HepG2 (cell line): ENCODE measurements at regions not wholly inside any gene's neighbourhood (a gene's known extent, or its start where the extent isn't known, plus 50 kb on each side); places are given as distances from the start of the nearest gene placed in this dataset.

Experiments used
- ATAC-seq: fragments of 200-7000 bp; cut with Tn5 transposase; 3 replicates; pipeline ENCODE4 v1.9.1; 2020; ENCODE audit warnings: mild to moderate bottlenecking, moderate library complexity
- BruUV-seq: library from RNA; stranded (reverse); fragments of 400-500 nt; replicated peaks from 2 replicates; lab custom pipeline; 2021; lab: Mats Ljungman, UMichigan
- CTCF ChIA-PET: fragments of 300-600 bp; formaldehyde crosslinking; extraction: SDS; loops from one replicate; lab custom pipeline; 2021; ENCODE audit warnings: low total read pairs, inconsistent platforms, low intra/inter-chr PET ratio; lab: Yijun Ruan, JAX
- POLR2A ChIA-PET: fragments of 350-600 bp; sonication (Branson Sonifier 250); formaldehyde crosslinking; loops from one replicate; lab custom pipeline; 2020; ENCODE audit warnings: antibody characterized with exemption, inconsistent platforms; lab: Yijun Ruan, JAX
- DNase-seq: peaks from one replicate; pipeline ENCODE4 v3.0.0-alpha.2; 2015; ENCODE audit warnings: low spot score
- FAIRE-seq: peaks from 3 replicates; lab custom pipeline; 2011; peaks lifted over from hg19 to GRCh38; lab: Jason Lieb, UNC
- H2AFZ ChIP-seq: one replicate; pipeline ENCODE4 v1.6.1; 2011; ENCODE audit warnings: low read length, inconsistent platforms
- H3K27ac ChIP-seq: fragments of 300-600 bp; 3 replicates; pipeline ENCODE4 v1.8.0; 2011; ENCODE audit warnings: mixed run types, mild to moderate bottlenecking, mixed read lengths, low read length, inconsistent platforms; ENCODE audit not compliant: insufficient read depth; ENCODE audit errors: extremely low read length
- H3K27me3 ChIP-seq, 2 experiments: fragments of 200-600 bp in 1 of 2; 2 replicates in 1 of 2; 3 replicates in 1 of 2; pipeline versions ENCODE4 v1.6.0 to v1.8.0; 2011; ENCODE audit warnings: low read length in 2 of 2, mild to moderate bottlenecking in 2 of 2, moderate library complexity in 2 of 2, inconsistent platforms in 1 of 2; ENCODE audit not compliant: insufficient read depth in 2 of 2, control insufficient read depth in 1 of 2
- H3K36me3 ChIP-seq, 2 experiments: fragments of 200-600 bp in 1 of 2; replicated peaks in 1 of 2; 2 replicates in 1 of 2; 3 replicates in 1 of 2; pipeline versions ENCODE4 v1.5.1 to v1.8.0; 2011; ENCODE audit warnings: low read length in 2 of 2, inconsistent platforms in 1 of 2; ENCODE audit not compliant: insufficient read depth in 2 of 2, control insufficient read depth in 1 of 2
- H3K4me1 ChIP-seq: 2 replicates; pipeline ENCODE4 v1.5.1; 2012; ENCODE audit warnings: low read length, inconsistent platforms; ENCODE audit not compliant: insufficient read depth
- H3K4me2 ChIP-seq: 2 replicates; pipeline ENCODE4 v1.6.0; 2011; ENCODE audit warnings: low read depth, low read length, inconsistent platforms
- H3K4me3 ChIP-seq, 3 experiments: fragments of 200-600 bp in 1 of 3; sonication (generic), shearing (Covaris generic) in 1 of 3; replicated peaks in 1 of 3; 2 replicates each; pipeline ENCODE4 v1.5.1; 2011 to 2016; ENCODE audit warnings: low read length in 3 of 3, inconsistent platforms in 2 of 3, low read depth in 2 of 3, mild to moderate bottlenecking in 2 of 3, control low read depth in 1 of 3, mixed read lengths in 1 of 3; ENCODE audit not compliant: insufficient read depth in 1 of 3
- H3K79me2 ChIP-seq: one replicate; pipeline ENCODE4 v1.6.1; 2011; ENCODE audit warnings: low read length, inconsistent platforms; ENCODE audit not compliant: insufficient read depth
- H3K9ac ChIP-seq: 2 replicates; pipeline ENCODE4 v1.6.0; 2011; ENCODE audit warnings: mild to moderate bottlenecking, low read depth, low read length, inconsistent platforms; ENCODE audit not compliant: insufficient read depth
- H3K9me3 ChIP-seq: 2 replicates; pipeline ENCODE4 v1.5.1; 2012; ENCODE audit warnings: mild to moderate bottlenecking, low read length
- H4K20me1 ChIP-seq: 2 replicates; pipeline ENCODE4 v1.6.0; 2011; ENCODE audit warnings: inconsistent platforms, mild to moderate bottlenecking, low read length, moderate library complexity; ENCODE audit not compliant: insufficient read depth
- ATF1 ChIP-seq: IDR thresholded peaks from 2 replicates; pipeline ENCODE4 v1.6.1; 2016; ENCODE audit warnings: mild to moderate bottlenecking, control low read depth
- CENPT ChIP-seq: sonication (generic); formaldehyde crosslinking; IDR thresholded peaks from 2 replicates; pipeline ENCODE4 v1.8.0; 2022; ENCODE audit warnings: low read depth, mild to moderate bottlenecking, moderate library complexity, missing genetic modification reagents
- DMAP1 ChIP-seq: IDR thresholded peaks from 2 replicates; pipeline ENCODE4 v1.6.1; 2016
- ELF3 ChIP-seq: IDR thresholded peaks from 2 replicates; pipeline ENCODE4 v1.6.1; 2016; ENCODE audit warnings: missing genetic modification reagents, missing compliant biosample characterization
- HNF4G ChIP-seq, 2 experiments: sonication (generic) in 1 of 2; formaldehyde crosslinking in 1 of 2; IDR thresholded peaks; 2 replicates each; pipeline versions ENCODE4 v1.4.0 to v1.6.1; 2011 to 2020; ENCODE audit warnings: borderline replicate concordance in 2 of 2, low read depth in 2 of 2, mild to moderate bottlenecking in 2 of 2, low read length in 1 of 2, missing genetic modification reagents in 1 of 2, moderate library complexity in 1 of 2
- KDM4B ChIP-seq: sonication (generic); formaldehyde crosslinking; IDR thresholded peaks from 2 replicates; pipeline ENCODE4 v1.4.0; 2020; ENCODE audit warnings: missing genetic modification reagents
- MYC ChIP-seq: sonication (generic); formaldehyde crosslinking; IDR thresholded peaks from 2 replicates; pipeline ENCODE4 v1.9.0; 2021; ENCODE audit warnings: missing genetic modification reagents, borderline replicate concordance
- PAF1 ChIP-seq: IDR thresholded peaks from 2 replicates; pipeline ENCODE4 v1.6.1; 2016; ENCODE audit warnings: missing genetic modification reagents, missing compliant biosample characterization
- RCOR2 ChIP-seq: IDR thresholded peaks from 2 replicates; pipeline ENCODE4 v1.6.1; 2016; ENCODE audit warnings: missing biosample characterization, missing genetic modification reagents
- SETDB1 ChIP-seq: sonication (generic); formaldehyde crosslinking; IDR thresholded peaks from 2 replicates; pipeline ENCODE4 v1.5.1; 2020; ENCODE audit warnings: missing genetic modification reagents, mild to moderate bottlenecking, borderline replicate concordance
- SUZ12 ChIP-seq: fragments of 150-350 bp; IDR thresholded peaks from 2 replicates; pipeline ENCODE4 v1.6.1; 2014; ENCODE audit warnings: low read depth, low read length
- TCF7 ChIP-seq: sonication (generic); IDR thresholded peaks from 2 replicates; pipeline ENCODE4 v1.6.1; 2016; ENCODE audit warnings: antibody characterized with exemption, low read depth
- TEAD2 ChIP-seq: sonication (generic); formaldehyde crosslinking; IDR thresholded peaks from 2 replicates; pipeline ENCODE4 v1.9.0; 2021; ENCODE audit warnings: missing genetic modification reagents
- TEAD3 ChIP-seq: optimal IDR thresholded peaks from 2 replicates; pipeline ENCODE3; 2016; ENCODE audit warnings: borderline replicate concordance
- TP53 ChIP-seq: sonication (generic); formaldehyde crosslinking; conservative IDR thresholded peaks from 2 replicates; pipeline ENCODE4 v1.4.0; 2020; ENCODE audit warnings: missing genetic modification reagents
- ZFYVE20 ChIP-seq: sonication (generic); formaldehyde crosslinking; IDR thresholded peaks from 2 replicates; pipeline ENCODE4 v1.8.0; 2023; ENCODE audit warnings: low read depth, mild to moderate bottlenecking, moderate library complexity, missing genetic modification reagents, borderline replicate concordance
- ZNF367 ChIP-seq: sonication (generic); formaldehyde crosslinking; IDR thresholded peaks from 2 replicates; pipeline ENCODE4 v1.4.0; 2020; ENCODE audit warnings: missing genetic modification reagents, borderline replicate concordance
- ZNF558 ChIP-seq: sonication (generic); formaldehyde crosslinking; IDR thresholded peaks from 2 replicates; pipeline ENCODE4 v1.9.0; 2022; ENCODE audit warnings: mild to moderate bottlenecking, missing genetic modification reagents, borderline replicate concordance
- ZZZ3 ChIP-seq: sonication (generic); formaldehyde crosslinking; IDR thresholded peaks from 2 replicates; pipeline ENCODE4 v1.4.0; 2020; ENCODE audit warnings: missing genetic modification reagents, mild to moderate bottlenecking, borderline replicate concordance
- WGBS: methylation state at CpG from one replicate; pipeline ENCODE4 v1.1.6; 2017; ENCODE audit warnings: low lambda C conversion rate; 5-methylcytosine and 5-hydroxymethylcytosine counted together
- in situ Hi-C: cut with HindIII; loops from 2 replicates; pipeline ENCODE4 v1.10.0; 2017; ENCODE audit warnings: low pct_unique_long_range_greater_than_20kb; ENCODE audit not compliant: extremely low pct_ligation_motif_present
- intact Hi-C: fragments of 100-400 bp; cut with micrococcal nuclease; formaldehyde crosslinking; loops from one replicate; pipeline ENCODE4 v1.10.0; 2022; ENCODE audit not compliant: unreplicated experiment
- TF ChIP-seq, protein P1 (sequence below): sonication (generic); formaldehyde crosslinking; IDR thresholded peaks from 2 replicates; pipeline ENCODE4 v1.4.0; 2020; ENCODE audit warnings: mild to moderate bottlenecking, missing genetic modification reagents
- TF ChIP-seq, protein P2 (sequence below): sonication (generic); formaldehyde crosslinking; IDR thresholded peaks from 2 replicates; pipeline ENCODE4 v1.5.1; 2020; ENCODE audit warnings: missing genetic modification reagents, mild to moderate bottlenecking, borderline replicate concordance
- TF ChIP-seq, protein P3 (sequence below): sonication (generic); formaldehyde crosslinking; IDR thresholded peaks from 2 replicates; pipeline ENCODE4 v1.4.0; 2020; ENCODE audit warnings: low read depth, mild to moderate bottlenecking, missing genetic modification reagents

DNA sequence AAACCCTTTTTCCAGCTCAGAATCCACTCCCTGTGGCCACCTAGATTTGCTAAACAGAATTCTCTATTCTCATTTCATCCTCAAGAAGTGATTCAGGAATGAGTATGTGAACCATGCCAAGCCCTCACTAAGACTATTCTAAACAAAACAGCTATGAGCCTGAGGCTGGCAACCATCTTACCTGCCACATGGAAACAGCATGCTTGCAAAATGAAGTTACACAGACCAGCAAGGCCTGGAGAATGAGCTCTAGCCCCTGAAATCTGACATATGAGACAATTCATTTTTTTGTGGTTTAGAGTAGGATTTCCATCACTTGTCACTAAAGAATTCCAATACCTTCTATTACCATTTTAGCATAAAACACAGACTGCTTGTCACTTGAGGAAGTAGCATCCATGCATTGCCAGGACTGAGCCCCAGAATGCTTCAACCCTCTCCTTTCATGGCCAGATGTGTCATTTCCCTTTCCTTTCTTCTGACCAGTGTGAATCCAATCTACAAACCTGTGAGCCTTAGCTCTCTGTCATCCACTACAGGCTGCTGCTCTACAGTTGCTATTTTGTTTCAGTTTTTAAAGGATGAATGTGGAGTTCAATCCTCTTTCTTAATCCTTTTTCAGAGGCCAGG is 744.3 kb upstream of the ACVR2A start:
- FAIRE-seq, result no peak

DNA sequence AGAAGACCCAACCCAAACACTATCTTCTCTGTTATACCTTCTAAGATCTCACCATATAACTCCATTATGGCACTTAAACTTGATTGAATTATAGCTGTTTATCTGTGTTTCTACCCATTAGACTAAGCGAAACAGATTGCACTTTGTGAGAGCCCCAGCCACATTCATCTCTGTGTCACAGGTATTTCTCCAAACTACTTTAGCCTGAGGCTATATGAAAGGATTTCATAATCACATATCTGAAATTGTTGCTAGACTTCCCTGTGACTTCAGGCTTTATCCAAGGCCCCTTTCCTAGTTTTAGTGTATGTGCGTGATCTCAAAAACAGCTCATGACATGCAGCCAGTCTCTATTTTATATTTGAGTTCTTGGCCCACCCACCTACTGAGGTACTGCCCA is 745.0 kb upstream of the ACVR2A start:
- Histone ChIP-seq H3K4me3 (no peak overlapping the region), H4K20me1 (no peaks in the 10 kb centered on the region), H3K4me2 (no peak overlapping the region), H3K9me3 (peaks cover 26% of the 10 kb centered on the region; the same call in 1 of the 2 replicates), H3K4me1 (no peaks in the 10 kb centered on the region), H3K36me3 (no peaks in the 10 kb centered on the region), H3K27me3 (no peaks in the 10 kb centered on the region), H3K27ac (no peak overlapping the region), H2AFZ (no peak overlapping the region), H3K79me2 (no peaks in the 10 kb centered on the region), H3K9ac (no peak overlapping the region)
- WGBS, result 14% methylated on average over 2 of the region's 2 CpGs
- ATAC-seq, result no peak
- intact Hi-C loops (no loop called here), in situ Hi-C loops (no loop called here)
- BruUV-seq, result no TSS peak
- no peak for DNase-seq
- CTCF ChIA-PET, result no interaction called here
- POLR2A ChIA-PET, result no interaction called here
- FAIRE-seq, result no peak
- TF ChIP-seq RCOR2 (CRISPR knock-in tag), result no peak
- TF ChIP-seq, protein P1, sequence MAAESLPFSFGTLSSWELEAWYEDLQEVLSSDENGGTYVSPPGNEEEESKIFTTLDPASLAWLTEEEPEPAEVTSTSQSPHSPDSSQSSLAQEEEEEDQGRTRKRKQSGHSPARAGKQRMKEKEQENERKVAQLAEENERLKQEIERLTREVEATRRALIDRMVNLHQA (CRISPR knock-in tag), result no peak
- TF ChIP-seq, protein P2, sequence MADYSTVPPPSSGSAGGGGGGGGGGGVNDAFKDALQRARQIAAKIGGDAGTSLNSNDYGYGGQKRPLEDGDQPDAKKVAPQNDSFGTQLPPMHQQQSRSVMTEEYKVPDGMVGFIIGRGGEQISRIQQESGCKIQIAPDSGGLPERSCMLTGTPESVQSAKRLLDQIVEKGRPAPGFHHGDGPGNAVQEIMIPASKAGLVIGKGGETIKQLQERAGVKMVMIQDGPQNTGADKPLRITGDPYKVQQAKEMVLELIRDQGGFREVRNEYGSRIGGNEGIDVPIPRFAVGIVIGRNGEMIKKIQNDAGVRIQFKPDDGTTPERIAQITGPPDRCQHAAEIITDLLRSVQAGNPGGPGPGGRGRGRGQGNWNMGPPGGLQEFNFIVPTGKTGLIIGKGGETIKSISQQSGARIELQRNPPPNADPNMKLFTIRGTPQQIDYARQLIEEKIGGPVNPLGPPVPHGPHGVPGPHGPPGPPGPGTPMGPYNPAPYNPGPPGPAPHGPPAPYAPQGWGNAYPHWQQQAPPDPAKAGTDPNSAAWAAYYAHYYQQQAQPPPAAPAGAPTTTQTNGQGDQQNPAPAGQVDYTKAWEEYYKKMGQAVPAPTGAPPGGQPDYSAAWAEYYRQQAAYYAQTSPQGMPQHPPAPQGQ, result no peak
- TF ChIP-seq DMAP1 (CRISPR knock-in tag), result no peak
- no peak for TF ChIP-seq KDM4B
- TF ChIP-seq ATF1 (CRISPR knock-in tag), result no peak
- no peak for TF ChIP-seq TCF7

More for the DNA sequence above, 744.3 kb upstream of the ACVR2A start:
- no TSS peak for BruUV-seq
- H3K79me2 ChIP-seq, result no peaks in the 10 kb centered on the region
- no peaks in the 10 kb centered on the region for H4K20me1 ChIP-seq
- DNase-seq, result no peak
- H2AFZ ChIP-seq, result no peak overlapping the region
- H3K36me3 ChIP-seq, result no peaks in the 10 kb centered on the region
- H3K9me3 ChIP-seq, result peaks cover 26% of the 10 kb centered on the region; the same call in 1 of the 2 replicates
- ChIA-PET POLR2A (no interaction called here), CTCF (no interaction called here)
- in situ Hi-C loops, result no loop called here
- intact Hi-C loops, result no loop called here
- ATAC-seq, result no peak
- TF ChIP-seq SETDB1, result no peak
- no peak for TF ChIP-seq ZZZ3 (CRISPR knock-in tag)
- no peak for TF ChIP-seq HNF4G (IDR thresholded peaks at IDR 0.05; ENCODE audit: borderline replicate concordance, low read depth, low read length)
- no peak for TF ChIP-seq HNF4G (CRISPR knock-in tag; IDR thresholded peaks at IDR 0.05; ENCODE audit: borderline replicate concordance, low read depth)
- TF ChIP-seq PAF1 (CRISPR knock-in tag), result no peak
- no peak for TF ChIP-seq TP53 (CRISPR knock-in tag)
- no peak for TF ChIP-seq MYC (CRISPR knock-in tag)
- TF ChIP-seq SUZ12, result no peak
- TF ChIP-seq, protein P3, sequence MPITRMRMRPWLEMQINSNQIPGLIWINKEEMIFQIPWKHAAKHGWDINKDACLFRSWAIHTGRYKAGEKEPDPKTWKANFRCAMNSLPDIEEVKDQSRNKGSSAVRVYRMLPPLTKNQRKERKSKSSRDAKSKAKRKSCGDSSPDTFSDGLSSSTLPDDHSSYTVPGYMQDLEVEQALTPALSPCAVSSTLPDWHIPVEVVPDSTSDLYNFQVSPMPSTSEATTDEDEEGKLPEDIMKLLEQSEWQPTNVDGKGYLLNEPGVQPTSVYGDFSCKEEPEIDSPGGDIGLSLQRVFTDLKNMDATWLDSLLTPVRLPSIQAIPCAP, result no peak
- TF ChIP-seq TEAD2 (CRISPR knock-in tag), result no peak
- TF ChIP-seq ELF3, result no peak
- TF ChIP-seq CENPT (CRISPR knock-in tag), result no peak
- TF ChIP-seq ZNF367, result no peak
- TF ChIP-seq TEAD3 (CRISPR knock-in tag), result no peak
- no peak for TF ChIP-seq ZNF558 (CRISPR knock-in tag)
- TF ChIP-seq ZFYVE20 (CRISPR knock-in tag), result no peak
- no peak overlapping the region for H3K27ac ChIP-seq
- H3K4me2 ChIP-seq, result no peak overlapping the region
- H3K4me3 ChIP-seq, result no peak overlapping the region
- no peak overlapping the region for H3K9ac ChIP-seq
- no peaks in the 10 kb centered on the region for H3K4me1 ChIP-seq
- H3K27me3 ChIP-seq, result no peaks in the 10 kb centered on the region; a peak in 1 of 5 replicates
